ENCODE measurements at regions not wholly inside any gene's neighbourhood (a gene's known extent, or its start where the extent isn't known, plus 50 kb on each side); places are given as distances from the start of the nearest gene placed in this dataset.

- no peak for TF ChIP-seq EZH2 (IDR thresholded peaks at IDR 0.05; ENCODE audit: low read length, unreplicated experiment)
- no peak for TF ChIP-seq CTCF (conservative IDR thresholded peaks at IDR 0.05; ENCODE audit: low read depth, low read length)
Observed at GRCh38 chr17:71941920-71942319, 178.9 kb upstream of the SOX9 start.
